H9 (cell line): ENCODE measurements at regions not wholly inside any gene's neighbourhood (a gene's known extent, or its start where the extent isn't known, plus 50 kb on each side); places are given as distances from the start of the nearest gene placed in this dataset.

ENCODE experiments used
- DNase-seq: peaks from one replicate; pipeline ENCODE4 v3.0.0-alpha.2; 2017
- H2AFZ ChIP-seq: one replicate; pipeline ENCODE4 v1.6.1; 2013; ENCODE audit warnings: mild to moderate bottlenecking, low read length, control low read depth, moderate library complexity
- H2AK5ac ChIP-seq: 2 replicates; pipeline ENCODE4 v1.6.1; 2013; ENCODE audit warnings: low read length, control low read depth, mixed read lengths; ENCODE audit not compliant: insufficient read length
- H2BK120ac ChIP-seq: one replicate; pipeline ENCODE4 v1.6.1; 2013; ENCODE audit warnings: low read depth, mild to moderate bottlenecking, low read length, control low read depth, inconsistent platforms; ENCODE audit not compliant: poor library complexity, severe bottlenecking
- H2BK12ac ChIP-seq: 2 replicates; pipeline ENCODE4 v1.6.1; 2013; ENCODE audit warnings: low read length, control low read depth, mixed read lengths, low read depth; ENCODE audit not compliant: insufficient read length
- H2BK15ac ChIP-seq: 2 replicates; pipeline ENCODE4 v1.6.1; 2013; ENCODE audit warnings: low read depth, low read length, control low read depth
- H2BK20ac ChIP-seq: one replicate; pipeline ENCODE4 v1.6.1; 2013; ENCODE audit warnings: low read depth, mild to moderate bottlenecking, low read length, control low read depth, inconsistent platforms; ENCODE audit not compliant: poor library complexity, severe bottlenecking
- H2BK5ac ChIP-seq: 2 replicates; pipeline ENCODE4 v1.6.1; 2013; ENCODE audit warnings: low read length, control low read depth, mixed read lengths; ENCODE audit not compliant: insufficient read length
- H3K14ac ChIP-seq: 2 replicates; pipeline ENCODE4 v1.6.1; 2013; ENCODE audit warnings: low read length, control low read depth; ENCODE audit not compliant: insufficient read depth
- H3K18ac ChIP-seq: 2 replicates; pipeline ENCODE4 v1.6.1; 2013; ENCODE audit warnings: low read depth, mild to moderate bottlenecking, mixed read lengths, low read length, control low read depth; ENCODE audit not compliant: insufficient read length
- H3K23ac ChIP-seq: 2 replicates; pipeline ENCODE4 v1.6.1; 2013; ENCODE audit warnings: low read length, control low read depth, mixed read lengths, low read depth; ENCODE audit not compliant: insufficient read length
- H3K23me2 ChIP-seq: 2 replicates; pipeline ENCODE4 v1.6.1; 2013; ENCODE audit warnings: low read depth, mild to moderate bottlenecking, mixed read lengths, low read length, control low read depth; ENCODE audit not compliant: insufficient read length, poor library complexity, severe bottlenecking
- H3K27ac ChIP-seq: 2 replicates; pipeline ENCODE4 v1.5.1; 2013; ENCODE audit warnings: low read length, control low read depth, mixed read lengths, low read depth; ENCODE audit not compliant: insufficient read length
- H3K27me3 ChIP-seq: 2 replicates; pipeline ENCODE4 v1.6.1; 2013; ENCODE audit warnings: low read length, control low read depth, inconsistent platforms; ENCODE audit not compliant: insufficient read depth
- H3K4ac ChIP-seq: 2 replicates; pipeline ENCODE4 v1.6.1; 2013; ENCODE audit warnings: low read depth, mild to moderate bottlenecking, control low read depth, inconsistent platforms, low read length, moderate library complexity
- H3K4me1 ChIP-seq: 2 replicates; pipeline ENCODE4 v1.6.1; 2013; ENCODE audit warnings: low read length, control low read depth, inconsistent platforms; ENCODE audit not compliant: insufficient read depth
- H3K4me2 ChIP-seq: 2 replicates; pipeline ENCODE4 v1.6.1; 2013; ENCODE audit warnings: low read length, control low read depth, mixed read lengths; ENCODE audit not compliant: insufficient read length, insufficient read depth
- H3K56ac ChIP-seq: 2 replicates; pipeline ENCODE4 v1.6.1; 2013; ENCODE audit warnings: low read depth, mild to moderate bottlenecking, mixed read lengths, low read length, control low read depth; ENCODE audit not compliant: insufficient read length
- H3K79me1 ChIP-seq: 2 replicates; pipeline ENCODE4 v1.6.1; 2013; ENCODE audit warnings: low read depth, mild to moderate bottlenecking, moderate library complexity, low read length, control low read depth, inconsistent platforms; ENCODE audit not compliant: insufficient read depth, poor library complexity, severe bottlenecking
- H3K79me2 ChIP-seq: 2 replicates; pipeline ENCODE4 v1.6.1; 2013; ENCODE audit warnings: low read length, control low read depth, inconsistent platforms; ENCODE audit not compliant: insufficient read depth
- H3K9ac ChIP-seq: 2 replicates; pipeline ENCODE4 v1.6.1; 2013; ENCODE audit warnings: low read length, control low read depth, mixed read lengths; ENCODE audit not compliant: insufficient read length; ENCODE audit errors: extremely low read depth
- H3K9me3 ChIP-seq: one replicate; pipeline ENCODE4 v1.6.1; 2013; ENCODE audit warnings: low read depth, low read length, inconsistent platforms; ENCODE audit not compliant: control insufficient read depth
- H3T11ph ChIP-seq: one replicate; pipeline ENCODE4 v1.6.1; 2013; ENCODE audit warnings: mild to moderate bottlenecking, low read length, control low read depth, inconsistent platforms
- H4K20me1 ChIP-seq: one replicate; pipeline ENCODE4 v1.6.1; 2013; ENCODE audit not compliant: control insufficient read depth, insufficient read length, insufficient read depth
- H4K5ac ChIP-seq: 2 replicates; pipeline ENCODE4 v1.6.1; 2013; ENCODE audit warnings: low read depth, mild to moderate bottlenecking, mixed read lengths, low read length, control low read depth; ENCODE audit not compliant: insufficient read length
- H4K8ac ChIP-seq: replicated peaks from 2 replicates; pipeline ENCODE4 v1.6.1; 2013; ENCODE audit warnings: low read length, control low read depth, mixed read lengths, low read depth; ENCODE audit not compliant: insufficient read length
- H4K91ac ChIP-seq: 2 replicates; pipeline ENCODE4 v1.6.1; 2013; ENCODE audit warnings: low read depth, mild to moderate bottlenecking, moderate library complexity, mixed read lengths, low read length, control low read depth; ENCODE audit not compliant: insufficient read length
- H3K27ac Mint-ChIP-seq, 3 experiments: 2 replicates in 2 of 3; 3 replicates in 1 of 3; pipeline ENCODE4 v1.8.0; 2020 to 2021; ENCODE audit warnings: mixed read lengths in 3 of 3, mild to moderate bottlenecking in 1 of 3, moderate library complexity in 1 of 3
- H3K27me3 Mint-ChIP-seq: 2 replicates; pipeline ENCODE4 v1.8.0; 2021; ENCODE audit warnings: low read depth, mild to moderate bottlenecking, moderate library complexity, mixed read lengths
- H3K36me3 Mint-ChIP-seq, 3 experiments: 2 replicates in 2 of 3; 3 replicates in 1 of 3; pipeline ENCODE4 v1.8.0; 2020 to 2021; ENCODE audit warnings: low read depth in 3 of 3, mixed read lengths in 3 of 3; ENCODE audit not compliant: insufficient read depth in 1 of 3
- H3K4me1 Mint-ChIP-seq, 2 experiments: 2 replicates each; pipeline ENCODE4 v1.8.0; 2020; ENCODE audit warnings: mixed read lengths in 2 of 2
- H3K4me3 Mint-ChIP-seq, 2 experiments: 2 replicates in 1 of 2; 3 replicates in 1 of 2; pipeline ENCODE4 v1.8.0; 2020 to 2021; ENCODE audit warnings: mild to moderate bottlenecking in 2 of 2, mixed read lengths in 2 of 2, moderate library complexity in 1 of 2
- H3K9me3 Mint-ChIP-seq, 2 experiments: 2 replicates in 1 of 2; 3 replicates in 1 of 2; pipeline ENCODE4 v1.8.0; 2020; ENCODE audit warnings: mild to moderate bottlenecking in 2 of 2, mixed read lengths in 2 of 2, moderate library complexity in 1 of 2
- CTCF ChIP-seq: fragments of 200-600 bp; sonication (generic); conservative IDR thresholded peaks from 3 replicates; pipeline ENCODE4 v1.8.0; 2021; ENCODE audit warnings: antibody characterized with exemption, mild to moderate bottlenecking
- WGBS: extraction: QIAGEN DNeasy Blood & Tissue Kit; methylation state at CpG from one replicate; pipeline ENCODE4 v1.1.7; 2013; ENCODE audit warnings: missing lambda C conversion rate, low lambda C conversion rate, mixed read lengths; ENCODE audit not compliant: insufficient read length; ENCODE audit errors: extremely low coverage; 5-methylcytosine and 5-hydroxymethylcytosine counted together

GRCh38 chr3:165462636-165463334 is 266.6 kb upstream of the SLITRK3 start:
- H4K20me1 ChIP-seq: no peaks in the 10 kb centered on the region
- Mint-ChIP-seq H3K4me3 (no peak overlapping the region), H3K9me3 (no peaks in the 10 kb centered on the region), H3K27me3 (no peaks in the 10 kb centered on the region; the same call in 1 of the 2 replicates), H3K36me3 (no peaks in the 10 kb centered on the region), H3K4me1 (no peaks in the 10 kb centered on the region), H3K27ac (no peak overlapping the region)
- H3K79me1 ChIP-seq: no peaks in the 10 kb centered on the region
- no peak overlapping the region for H2AFZ ChIP-seq
- H3K23ac ChIP-seq: no peak overlapping the region
- no peak overlapping the region for H3K9ac ChIP-seq
- H2BK20ac ChIP-seq: no peak overlapping the region
- H2BK5ac ChIP-seq: no peak overlapping the region
- TF ChIP-seq CTCF: no peak
- no peaks in the 10 kb centered on the region for H3K23me2 ChIP-seq
- H2AK5ac ChIP-seq: no peak overlapping the region
- WGBS: no CpG with 5 or more reads among the region's 6 CpGs
- no peak overlapping the region for H3K56ac ChIP-seq
- H3K14ac ChIP-seq: no peak overlapping the region
- H4K5ac ChIP-seq: no peak overlapping the region
- no peaks in the 10 kb centered on the region for H3K27me3 ChIP-seq
- DNase-seq: no peak
- H3K18ac ChIP-seq: no peak overlapping the region
- no peak overlapping the region for H3K4me2 ChIP-seq
- no peak overlapping the region for H4K8ac ChIP-seq
- no peaks in the 10 kb centered on the region for H3K4me1 ChIP-seq
- H3K9me3 ChIP-seq: no peaks in the 10 kb centered on the region
- H3K27ac ChIP-seq: no peak overlapping the region
- no peak overlapping the region for H3K4ac ChIP-seq
- H2BK15ac ChIP-seq: no peak overlapping the region
- H3T11ph ChIP-seq: no peak overlapping the region
- no peak overlapping the region for H4K91ac ChIP-seq
- no peaks in the 10 kb centered on the region for H3K79me2 ChIP-seq
- no peak overlapping the region for H2BK120ac ChIP-seq
- H2BK12ac ChIP-seq: no peak overlapping the region
